ENCODE measurements at regions not wholly inside any gene's neighbourhood (a gene's known extent, or its start where the extent isn't known, plus 50 kb on each side); places are given as distances from the start of the nearest gene placed in this dataset.
"Not testable (repeated sequence)": the region's sequence is repeated elsewhere in the genome, so short reads cannot be mapped to it uniquely, and the experiment has no call there.

- no peak for DNase-seq (ENCODE audit: low read depth)
These were observed 54.9 kb upstream of the ZBTB18 start for GRCh38 chr1:243996223-243996622.

DNA sequence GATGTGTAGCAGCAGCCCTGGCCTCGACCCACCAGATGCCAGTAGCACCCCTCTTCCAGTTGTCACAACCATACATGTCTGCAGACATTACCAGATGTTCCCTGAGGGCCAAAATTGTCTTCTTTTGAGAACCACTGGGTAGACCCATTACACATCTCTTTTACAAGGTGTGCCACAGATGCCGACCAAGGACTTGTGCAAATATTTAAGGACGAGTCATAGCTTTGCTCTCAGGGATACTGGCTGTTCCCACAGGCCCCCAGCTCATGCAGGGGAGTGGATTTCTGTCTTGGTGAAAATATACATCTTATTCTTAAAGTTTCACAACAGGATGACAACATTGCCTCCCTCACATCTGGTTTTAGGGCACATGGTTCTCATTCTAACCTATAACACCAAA, 59.4 kb upstream of the ZBTB18 start:
- DNase-seq (ENCODE audit: low read depth): no peak

GRCh38 chr1:243984788-243985187, 66.3 kb upstream of the ZBTB18 start:
- DNase-seq (ENCODE audit: low read depth): no peak

DNA sequence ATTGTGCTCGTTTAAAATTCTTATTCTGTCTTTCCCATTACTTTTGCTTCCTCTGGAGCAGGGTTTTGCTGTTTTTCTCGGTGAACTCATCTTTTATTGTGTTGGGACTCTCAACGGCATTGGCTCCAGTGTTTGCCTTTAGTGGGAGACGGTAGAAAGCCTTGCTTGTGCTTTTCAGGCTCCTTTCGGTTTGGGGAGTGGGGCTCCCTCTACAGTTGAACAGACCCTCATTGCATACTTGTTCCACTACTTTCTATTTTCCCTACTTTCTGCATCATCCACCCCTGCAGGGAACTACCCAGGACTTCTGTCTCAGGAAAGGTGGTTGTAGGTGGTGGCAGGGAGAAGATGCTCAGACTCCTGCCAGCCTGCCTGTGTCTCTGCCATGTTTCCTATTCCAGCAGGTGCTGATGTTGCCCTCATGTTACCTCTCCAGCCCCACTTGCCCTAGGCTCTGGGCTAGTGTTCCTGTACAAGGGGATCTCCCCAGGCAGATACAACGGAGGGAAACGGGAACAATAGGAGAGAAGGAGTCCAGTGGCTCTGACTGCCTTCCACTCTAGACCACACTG, 68.5 kb upstream of the ZBTB18 start:
- no peak for DNase-seq (ENCODE audit: low read depth)

DNA sequence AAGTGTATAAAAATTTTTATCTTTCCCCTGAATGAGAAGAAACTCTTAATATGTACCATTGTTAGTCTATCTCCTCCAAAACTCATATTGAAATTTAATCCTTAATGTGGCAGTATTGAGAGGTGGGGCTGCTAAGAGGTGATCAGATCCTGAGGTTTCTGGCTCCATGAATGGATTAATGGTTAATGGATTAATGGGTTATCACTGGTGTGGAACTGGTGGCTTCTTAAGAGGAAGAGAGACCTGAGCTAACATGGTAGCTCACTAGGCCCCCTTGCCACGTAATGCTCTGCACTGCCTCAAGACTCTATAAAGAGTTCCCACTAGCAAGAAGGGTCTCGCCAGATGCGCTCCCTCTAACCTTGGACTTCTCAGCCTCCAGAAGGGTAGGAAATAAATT, 70.6 kb upstream of the ZBTB18 start:
- DNase-seq (ENCODE audit: low read depth): no peak

DNA sequence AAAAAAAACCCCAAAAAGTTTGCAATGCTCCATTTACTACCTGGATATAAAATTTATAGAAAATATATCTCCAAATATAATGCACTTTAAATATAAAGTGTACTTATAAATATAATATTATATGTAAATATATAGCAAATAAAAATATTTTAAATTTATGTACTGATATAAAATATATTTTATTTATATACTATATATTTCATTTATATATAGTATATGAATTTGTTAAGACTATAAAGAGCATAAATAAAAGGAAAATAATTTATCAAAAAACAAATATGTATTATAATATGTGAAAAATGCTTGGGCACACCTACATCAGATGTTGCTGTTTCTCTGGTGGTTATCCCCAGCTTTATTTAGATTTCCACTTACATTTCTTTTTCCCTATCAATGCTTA, 71.0 kb upstream of the ZBTB18 start:
- no peak for DNase-seq (ENCODE audit: low read depth)

DNA sequence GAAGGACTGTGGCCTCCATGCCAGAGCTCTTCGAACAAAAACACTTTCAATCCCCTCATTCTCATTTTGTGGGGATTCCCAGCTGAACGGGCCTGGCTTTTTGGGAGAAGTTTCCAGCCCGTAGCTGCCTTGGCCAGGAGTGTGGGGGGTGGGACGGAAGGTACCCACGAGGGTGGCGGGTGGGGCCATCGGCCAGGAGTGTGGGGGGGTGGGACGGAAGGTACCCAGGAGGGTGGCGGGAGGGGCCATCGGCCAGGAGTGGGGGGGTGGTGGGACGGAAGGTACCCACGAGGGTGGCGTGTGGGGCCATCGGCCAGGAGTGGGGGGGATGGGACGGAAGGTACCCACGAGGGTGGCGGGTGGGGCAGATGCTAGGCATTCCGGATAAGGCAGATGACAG, 71.7 kb upstream of the ZBTB18 start:
- DNase-seq (ENCODE audit: low read depth): no peak

- peak; percentile 18 for DNase-seq (ENCODE audit: low read depth)
These were observed 74.0 kb upstream of the ZBTB18 start for GRCh38 chr1:243977094-243977493.

DNA sequence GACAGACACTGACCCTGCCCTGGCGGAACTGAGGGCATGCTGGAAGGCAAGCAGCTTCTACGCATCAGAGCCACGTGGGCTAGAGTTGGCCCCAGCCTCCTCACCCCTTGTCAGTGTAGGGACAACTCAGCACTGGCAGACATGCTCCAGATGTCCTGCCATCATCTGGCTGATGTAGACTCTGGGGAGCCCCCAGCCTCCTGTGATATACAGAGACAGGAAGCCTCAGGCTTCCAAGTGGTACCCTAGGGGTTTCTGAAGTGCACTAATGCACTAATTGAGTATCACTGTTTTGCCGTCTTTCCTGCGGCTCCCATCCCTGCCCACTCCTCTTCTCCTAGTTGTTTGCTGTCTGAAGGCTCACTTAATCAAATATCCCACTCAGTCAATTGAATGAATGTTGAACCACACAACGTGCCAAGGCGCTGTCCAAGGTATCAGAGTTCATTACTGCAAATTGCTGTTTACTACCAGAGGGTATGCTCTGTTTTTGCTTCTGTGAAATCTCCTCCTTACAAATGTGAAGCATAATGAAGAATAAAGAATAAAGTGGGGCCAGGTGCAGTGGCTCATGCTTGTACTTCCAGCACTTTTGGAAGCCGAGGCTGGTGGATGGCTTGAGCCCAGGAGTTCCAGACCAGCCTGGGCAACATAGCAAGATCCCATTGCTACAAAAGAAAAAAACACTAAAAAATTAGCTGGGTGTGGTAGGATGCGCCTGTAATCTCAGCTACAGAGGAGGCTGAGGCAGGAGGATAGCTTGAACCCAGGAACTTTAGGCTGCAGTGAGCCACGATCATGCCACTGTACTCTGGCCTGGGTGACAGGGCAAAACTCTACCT, 76.4 kb upstream of the ZBTB18 start:
- DNase-seq (ENCODE audit: low read depth): peak; percentile 18

GRCh38 chr1:243973169-243973568, 77.9 kb upstream of the ZBTB18 start:
- DNase-seq (ENCODE audit: low read depth): no peak

DNA sequence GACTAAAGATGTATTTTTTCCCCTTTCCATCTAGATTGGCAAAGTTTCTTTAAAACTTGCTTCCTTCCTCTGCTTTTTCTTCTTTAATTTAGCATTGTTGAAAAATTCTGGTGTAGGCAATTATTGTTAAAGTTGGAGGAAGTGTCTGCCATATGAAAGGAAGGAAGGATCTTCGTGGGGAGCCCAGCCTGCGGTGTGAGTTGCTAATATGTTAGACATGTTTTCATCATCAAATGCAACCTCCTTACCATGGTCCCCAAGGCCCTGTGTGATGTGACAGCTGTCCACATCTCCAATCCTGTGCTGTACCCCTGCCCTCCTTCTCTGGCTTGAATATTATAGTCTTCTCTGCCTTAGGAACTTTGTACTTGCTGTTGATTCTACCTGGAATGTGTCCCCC, 81.0 kb upstream of the ZBTB18 start:
- DNase-seq (ENCODE audit: low read depth): no peak

DNA sequence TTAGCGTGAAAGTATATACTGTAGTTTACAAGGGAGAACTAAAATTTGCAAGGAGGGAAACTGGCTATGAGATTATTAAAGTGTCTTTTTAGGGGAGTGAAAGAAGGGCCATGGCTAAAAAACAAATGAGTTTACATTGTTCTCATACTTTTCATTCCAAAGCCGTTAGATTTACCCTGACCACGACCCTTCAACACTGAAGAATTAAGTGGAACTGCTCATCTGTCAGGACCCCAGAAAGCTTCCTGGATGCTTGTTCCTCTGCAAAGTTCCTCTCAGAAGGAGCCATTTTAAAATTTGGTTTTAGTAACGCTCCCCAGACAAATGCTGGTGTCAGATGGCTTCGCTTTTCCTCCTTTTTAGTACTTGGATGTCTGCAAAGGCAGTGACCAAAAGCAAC, 82.7 kb upstream of the ZBTB18 start:
- DNase-seq (ENCODE audit: low read depth): peak; percentile 16

DNA sequence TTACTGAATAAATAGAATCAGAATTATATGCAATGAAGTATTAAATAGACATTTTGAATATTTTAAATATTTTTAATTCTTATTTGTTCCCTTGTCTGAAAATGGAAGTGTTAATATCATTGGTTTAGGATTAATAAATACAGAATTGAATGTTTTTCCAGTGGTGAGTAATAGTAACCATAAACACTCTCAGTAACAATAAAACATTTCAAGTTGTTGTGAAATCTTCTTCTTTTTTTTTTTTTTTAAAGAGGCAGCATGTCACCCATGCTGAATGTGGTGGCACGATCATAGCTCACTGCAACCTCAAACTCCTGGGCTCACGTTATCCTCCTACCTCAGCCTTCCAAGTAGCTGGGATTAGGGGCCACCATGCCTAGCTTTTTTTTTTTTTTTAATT, 86.2 kb upstream of the ZBTB18 start:
- no peak for DNase-seq (ENCODE audit: low read depth)

DNA sequence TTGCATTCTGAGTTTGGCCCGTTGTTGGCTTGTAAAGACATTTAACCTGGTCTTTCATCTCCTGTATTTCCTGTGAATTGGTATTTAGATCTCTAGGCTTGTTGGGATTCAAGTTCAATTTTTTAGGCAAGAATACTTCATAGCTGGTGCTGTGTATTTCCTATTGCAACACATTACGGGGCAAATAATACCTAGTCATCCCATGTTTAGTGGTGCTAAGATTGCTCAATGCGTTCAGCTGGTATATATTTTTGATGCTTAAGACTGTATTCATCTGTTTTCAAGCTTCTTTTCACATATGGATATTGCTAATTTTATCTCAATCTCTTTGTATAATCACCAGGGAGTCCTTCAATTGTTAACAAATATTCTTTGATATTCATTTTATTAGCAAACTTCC, 87.5 kb upstream of the ZBTB18 start:
- no peak for DNase-seq (ENCODE audit: low read depth)

DNA sequence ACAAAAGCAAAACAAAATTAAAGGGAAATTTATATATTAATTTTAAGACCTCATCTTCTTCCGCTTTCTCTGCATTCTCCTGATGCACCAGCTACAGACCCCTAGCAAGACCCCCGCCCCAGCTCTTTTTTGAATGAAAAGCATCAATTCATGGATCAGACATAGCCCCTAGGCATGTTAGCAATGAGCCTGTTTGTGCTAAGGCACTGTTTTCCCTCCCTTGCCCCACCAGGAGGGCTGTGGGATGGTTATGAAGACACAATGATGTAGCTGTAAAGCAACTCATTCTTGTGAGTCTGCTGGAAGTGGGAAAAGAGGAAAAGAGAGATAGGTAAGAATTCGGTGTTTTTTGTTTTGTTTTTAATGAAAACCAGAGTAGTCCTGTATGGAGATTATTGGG, 88.5 kb upstream of the ZBTB18 start:
- no peak for DNase-seq (ENCODE audit: low read depth)

GRCh38 chr1:243959998-243960397, 91.1 kb upstream of the ZBTB18 start:
- DNase-seq (ENCODE audit: low read depth): no peak

GRCh38 chr1:243957141-243957540, 93.9 kb upstream of the ZBTB18 start:
- no peak for DNase-seq (ENCODE audit: low read depth)

DNA sequence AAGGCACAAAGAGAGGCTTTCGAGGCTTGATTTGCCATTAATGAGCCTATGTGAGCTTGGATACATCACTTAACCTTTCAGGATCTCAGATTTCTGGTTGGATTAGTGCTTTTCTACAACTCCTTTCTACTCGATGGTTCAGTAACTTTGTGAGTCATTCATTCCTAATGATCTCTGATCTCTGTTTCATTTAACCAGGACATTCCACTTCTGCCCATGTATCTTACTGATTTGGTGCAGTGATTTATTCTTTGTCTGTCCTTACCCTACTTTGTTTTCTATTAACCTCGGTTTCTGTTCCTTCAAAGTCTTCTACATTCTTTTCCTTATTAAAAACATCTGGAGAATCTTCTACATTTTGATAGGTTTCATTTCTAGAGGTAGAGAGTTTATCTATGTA, 94.6 kb upstream of the ZBTB18 start:
- DNase-seq (ENCODE audit: low read depth): peak; percentile 41

DNA sequence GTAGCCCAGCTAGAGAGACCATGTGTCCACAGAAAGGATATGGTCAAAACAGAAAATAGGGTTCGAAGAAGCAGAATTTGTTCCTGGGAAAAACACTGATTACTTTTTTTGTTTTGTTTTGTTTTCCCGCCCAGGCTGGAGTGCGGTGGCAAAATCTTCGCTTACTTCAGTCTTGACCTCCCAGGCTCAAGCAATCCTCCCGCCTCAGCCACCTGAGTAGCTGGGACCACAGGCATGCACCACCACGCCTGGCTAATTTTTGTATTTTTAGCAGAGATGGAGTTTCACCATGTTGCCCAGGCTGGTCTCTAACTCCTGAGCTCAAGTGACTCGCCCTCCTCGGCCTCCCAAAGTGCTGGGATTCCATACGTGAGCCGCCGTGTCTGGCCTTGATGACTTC, 99.9 kb upstream of the ZBTB18 start:
- not testable (repeated sequence) for DNase-seq (ENCODE audit: low read depth)

GRCh38 chr1:243950166-243950565, 100.1 kb upstream of the AKT3 start:
- DNase-seq (ENCODE audit: low read depth): peak; percentile 84

GRCh38 chr1:243946946-243947345, 96.9 kb upstream of the AKT3 start:
- peak; percentile 18 for DNase-seq (ENCODE audit: low read depth)

GRCh38 chr1:243946253-243946652, 96.2 kb upstream of the AKT3 start:
- no peak for DNase-seq (ENCODE audit: low read depth)

DNA sequence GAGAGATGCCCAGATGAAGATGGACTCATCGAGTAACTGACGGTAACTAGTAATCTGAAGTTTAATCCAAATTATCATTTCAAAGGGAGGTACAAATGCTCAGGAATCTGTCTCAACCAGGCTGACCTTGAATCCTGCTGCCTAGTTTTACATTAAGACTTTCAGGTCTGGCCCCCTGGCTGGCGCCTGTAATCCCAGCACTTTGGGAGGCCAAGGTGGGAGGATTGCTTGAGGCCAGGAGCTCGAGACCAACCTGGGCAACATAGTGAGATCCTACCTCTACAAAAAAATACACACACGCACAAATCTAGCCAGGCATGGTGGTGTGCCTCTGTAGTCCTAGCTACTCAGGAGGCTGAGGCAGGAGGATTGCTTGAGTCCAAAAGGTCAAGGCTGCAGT, 95.7 kb upstream of the AKT3 start:
- no peak for DNase-seq (ENCODE audit: low read depth)
